C4-2B (cell line): ENCODE measurements at regions not wholly inside any gene's neighbourhood (a gene's known extent, or its start where the extent isn't known, plus 50 kb on each side); places are given as distances from the start of the nearest gene placed in this dataset.

Experiments used
- CTCF ChIP-seq: fragments of 450-650 bp; conservative IDR thresholded peaks from 2 replicates; pipeline ENCODE4 v1.5.1; 2017; ENCODE audit warnings: mild to moderate bottlenecking
- ZFX ChIP-seq: fragments of 450-650 bp; IDR thresholded peaks from 2 replicates; pipeline ENCODE4 v1.6.1; 2017

- no peak for TF ChIP-seq CTCF
- no peak for TF ChIP-seq ZFX
Observed at GRCh38 chr7:81611805-81612204, 158.0 kb downstream of the HGF start.
